Nephron (organoid): ENCODE measurements at regions not wholly inside any gene's neighbourhood (a gene's known extent, or its start where the extent isn't known, plus 50 kb on each side); places are given as distances from the start of the nearest gene placed in this dataset.
"Not testable (repeated sequence)": the region's sequence is repeated elsewhere in the genome, so short reads cannot be mapped to it uniquely, and the experiment has no call there.

Experiments
- H3K27ac Mint-ChIP-seq, 3 experiments: 2 replicates each; pipeline ENCODE4 v1.8.0; 2020; ENCODE audit warnings: mixed read lengths in 3 of 3, mild to moderate bottlenecking in 2 of 3, moderate library complexity in 1 of 3
- H3K27me3 Mint-ChIP-seq: 2 replicates; pipeline ENCODE4 v1.8.0; 2021; ENCODE audit warnings: low read depth, mild to moderate bottlenecking, moderate library complexity, mixed read lengths
- H3K36me3 Mint-ChIP-seq: 2 replicates; pipeline ENCODE4 v1.8.0; 2020; ENCODE audit warnings: low read depth, mixed read lengths
- H3K4me1 Mint-ChIP-seq: 2 replicates; pipeline ENCODE4 v1.8.0; 2020; ENCODE audit warnings: mixed read lengths
- H3K4me3 Mint-ChIP-seq, 3 experiments: 2 replicates each; pipeline ENCODE4 v1.8.0; 2020; ENCODE audit warnings: mild to moderate bottlenecking in 3 of 3, mixed read lengths in 3 of 3, moderate library complexity in 2 of 3
- H3K9me3 Mint-ChIP-seq: 2 replicates; pipeline ENCODE4 v1.8.0; 2020; ENCODE audit warnings: mixed read lengths
- TF ChIP-seq, protein P1 (sequence below), 3 experiments: fragments of 200-600 bp; sonication (generic); IDR thresholded peaks; one replicate each; pipeline ENCODE4 v1.5.0; 2021; ENCODE audit warnings: antibody characterized with exemption in 3 of 3; ENCODE audit not compliant: unreplicated experiment in 3 of 3

DNA sequence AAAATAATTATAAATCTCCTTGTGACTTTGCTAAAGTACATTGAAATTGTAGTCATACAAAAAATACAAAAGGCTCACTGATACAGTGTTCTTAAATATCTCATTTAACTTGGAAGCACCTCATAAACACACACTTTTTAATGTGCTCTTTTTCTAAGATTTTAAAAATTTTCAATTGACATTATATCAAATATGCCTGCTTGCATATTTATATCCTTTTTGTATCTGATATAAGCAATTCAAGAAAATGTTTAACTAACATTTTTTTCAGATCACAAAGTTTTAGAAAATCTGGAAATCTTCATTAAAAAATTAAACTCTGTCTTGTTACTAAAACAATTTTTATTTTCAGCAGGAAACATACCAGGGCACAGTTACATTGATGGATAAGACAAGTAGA lies 661.5 kb downstream of the REEP3 start:
- H3K27me3 Mint-ChIP-seq, result peaks cover 3% of the 10 kb centered on the region
- H3K27ac Mint-ChIP-seq, result no peak overlapping the region
- no peaks in the 10 kb centered on the region for H3K36me3 Mint-ChIP-seq
- TF ChIP-seq, protein P1, sequence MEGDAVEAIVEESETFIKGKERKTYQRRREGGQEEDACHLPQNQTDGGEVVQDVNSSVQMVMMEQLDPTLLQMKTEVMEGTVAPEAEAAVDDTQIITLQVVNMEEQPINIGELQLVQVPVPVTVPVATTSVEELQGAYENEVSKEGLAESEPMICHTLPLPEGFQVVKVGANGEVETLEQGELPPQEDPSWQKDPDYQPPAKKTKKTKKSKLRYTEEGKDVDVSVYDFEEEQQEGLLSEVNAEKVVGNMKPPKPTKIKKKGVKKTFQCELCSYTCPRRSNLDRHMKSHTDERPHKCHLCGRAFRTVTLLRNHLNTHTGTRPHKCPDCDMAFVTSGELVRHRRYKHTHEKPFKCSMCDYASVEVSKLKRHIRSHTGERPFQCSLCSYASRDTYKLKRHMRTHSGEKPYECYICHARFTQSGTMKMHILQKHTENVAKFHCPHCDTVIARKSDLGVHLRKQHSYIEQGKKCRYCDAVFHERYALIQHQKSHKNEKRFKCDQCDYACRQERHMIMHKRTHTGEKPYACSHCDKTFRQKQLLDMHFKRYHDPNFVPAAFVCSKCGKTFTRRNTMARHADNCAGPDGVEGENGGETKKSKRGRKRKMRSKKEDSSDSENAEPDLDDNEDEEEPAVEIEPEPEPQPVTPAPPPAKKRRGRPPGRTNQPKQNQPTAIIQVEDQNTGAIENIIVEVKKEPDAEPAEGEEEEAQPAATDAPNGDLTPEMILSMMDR (IDR thresholded peaks at IDR 0.05; ENCODE audit: unreplicated experiment in 3 of 3), result no peak
- H3K4me3 Mint-ChIP-seq, result no peak overlapping the region
- no peaks in the 10 kb centered on the region for H3K9me3 Mint-ChIP-seq
- H3K4me1 Mint-ChIP-seq, result no peaks in the 10 kb centered on the region

DNA sequence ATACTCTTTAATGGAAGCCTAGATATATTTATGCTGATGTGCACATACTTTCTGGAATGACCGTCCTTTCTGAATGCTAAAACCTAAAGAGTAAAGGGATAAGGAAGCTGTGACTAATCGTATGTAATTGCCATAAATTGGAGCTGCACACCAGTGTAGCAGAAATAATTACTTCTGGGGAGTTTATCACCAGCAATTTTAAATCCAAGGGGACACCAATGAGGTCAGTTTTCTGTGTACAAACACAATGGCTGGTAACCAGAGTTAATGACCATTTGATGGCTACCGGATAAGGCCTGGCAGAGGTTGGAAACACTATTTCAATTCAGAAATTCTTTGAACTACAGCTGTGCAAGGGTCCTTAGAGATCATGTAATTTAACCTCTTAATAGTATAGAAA lies 670.1 kb downstream of the REEP3 start:
- Mint-ChIP-seq H3K36me3 (no peaks in the 10 kb centered on the region), H3K4me3 (no peak overlapping the region), H3K9me3 (no peaks in the 10 kb centered on the region), H3K27ac (no peak overlapping the region), H3K4me1 (peaks cover 5% of the 10 kb centered on the region), H3K27me3 (no peaks in the 10 kb centered on the region)
- TF ChIP-seq, protein P1 (IDR thresholded peaks at IDR 0.05; ENCODE audit: unreplicated experiment in 3 of 3), result no peak

DNA sequence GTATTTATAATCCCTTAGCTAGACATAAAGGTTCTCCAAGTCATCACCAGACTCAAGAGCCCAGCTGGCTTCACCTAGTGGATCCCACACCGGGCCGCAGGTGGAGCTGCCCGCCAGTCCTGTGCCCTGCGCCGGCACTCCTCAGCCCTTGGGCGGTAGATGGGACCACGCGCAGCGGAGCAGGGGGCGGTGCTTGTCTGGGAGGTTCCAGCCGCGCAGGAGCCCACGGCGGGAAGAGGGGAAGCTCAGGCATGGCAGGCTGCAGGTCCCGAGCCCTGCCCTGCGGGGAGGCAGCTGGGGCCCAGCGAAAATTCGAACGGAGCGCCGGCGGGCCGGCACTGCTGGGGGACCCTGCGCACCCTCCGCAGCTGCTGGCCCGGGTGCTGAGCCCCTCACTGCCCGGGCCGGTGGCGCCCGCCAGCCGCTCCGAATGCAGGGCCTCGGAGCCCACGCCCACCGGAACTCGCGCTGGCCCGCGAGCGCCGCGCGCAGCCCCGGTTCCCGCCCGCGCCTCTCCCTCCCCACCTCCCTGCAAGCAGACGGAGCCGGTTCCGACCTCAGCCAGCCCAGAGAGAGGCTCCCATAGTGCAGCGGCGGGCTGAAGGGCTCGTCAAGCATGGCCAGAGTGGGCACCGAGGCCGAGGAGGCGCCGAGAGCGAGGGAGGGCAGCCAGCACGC lies 675.6 kb downstream of the REEP3 start:
- Mint-ChIP-seq H3K9me3 (no peaks in the 10 kb centered on the region), H3K27me3 (no peaks in the 10 kb centered on the region), H3K4me1 (no peaks in the 10 kb centered on the region), H3K36me3 (no peaks in the 10 kb centered on the region), H3K4me3 (no peak overlapping the region), H3K27ac (no peak overlapping the region)
- TF ChIP-seq, protein P1 (IDR thresholded peaks at IDR 0.05; ENCODE audit: unreplicated experiment in 3 of 3), result no peak

DNA sequence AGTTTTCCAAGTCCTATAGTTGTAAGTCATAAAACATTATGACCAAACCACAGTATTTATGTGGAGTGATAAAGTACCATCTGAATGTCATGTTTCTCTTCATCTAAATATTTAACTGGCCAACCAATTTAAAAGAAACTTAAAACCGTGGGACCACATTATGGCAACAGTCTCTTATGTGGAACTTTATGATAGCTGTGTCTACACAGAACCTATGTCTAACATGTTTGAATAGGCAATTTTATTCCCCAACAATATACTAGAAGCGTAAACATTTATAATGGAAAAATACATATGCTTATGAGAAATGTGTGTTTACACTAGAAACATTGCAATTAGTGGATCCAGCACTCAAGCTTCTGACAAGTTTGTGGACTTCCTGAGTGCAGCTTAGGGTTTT lies 680.7 kb downstream of the REEP3 start:
- TF ChIP-seq, protein P1 (IDR thresholded peaks at IDR 0.05; ENCODE audit: unreplicated experiment in 3 of 3), result no peak
- no peaks in the 10 kb centered on the region for H3K27me3 Mint-ChIP-seq
- no peak overlapping the region for H3K4me3 Mint-ChIP-seq
- no peaks in the 10 kb centered on the region for H3K9me3 Mint-ChIP-seq
- H3K36me3 Mint-ChIP-seq, result no peaks in the 10 kb centered on the region
- no peak overlapping the region for H3K27ac Mint-ChIP-seq
- no peaks in the 10 kb centered on the region for H3K4me1 Mint-ChIP-seq

DNA sequence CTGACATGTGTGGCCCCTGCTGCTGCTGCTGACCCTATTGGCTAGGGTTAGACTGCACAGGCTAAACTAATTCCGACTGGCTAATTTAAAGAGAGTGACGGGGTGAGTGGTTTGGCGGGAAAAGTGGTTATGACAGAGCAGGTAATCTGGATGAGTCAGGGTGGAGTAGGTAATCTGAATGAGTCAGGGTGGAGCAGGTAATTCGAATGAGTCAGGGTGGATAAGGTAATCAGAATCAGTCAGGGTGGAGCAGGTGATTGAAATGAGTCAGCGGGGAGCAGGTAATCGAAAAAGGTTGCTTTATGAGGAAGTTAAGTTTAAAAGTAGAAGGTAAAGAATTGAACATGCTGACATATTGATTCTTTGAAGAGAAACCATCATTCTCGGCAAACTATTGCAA lies 683.3 kb downstream of the REEP3 start:
- not testable (repeated sequence) for H3K27ac Mint-ChIP-seq, H3K4me3 Mint-ChIP-seq, H3K4me1 Mint-ChIP-seq, H3K36me3 Mint-ChIP-seq, H3K27me3 Mint-ChIP-seq, H3K9me3 Mint-ChIP-seq

DNA sequence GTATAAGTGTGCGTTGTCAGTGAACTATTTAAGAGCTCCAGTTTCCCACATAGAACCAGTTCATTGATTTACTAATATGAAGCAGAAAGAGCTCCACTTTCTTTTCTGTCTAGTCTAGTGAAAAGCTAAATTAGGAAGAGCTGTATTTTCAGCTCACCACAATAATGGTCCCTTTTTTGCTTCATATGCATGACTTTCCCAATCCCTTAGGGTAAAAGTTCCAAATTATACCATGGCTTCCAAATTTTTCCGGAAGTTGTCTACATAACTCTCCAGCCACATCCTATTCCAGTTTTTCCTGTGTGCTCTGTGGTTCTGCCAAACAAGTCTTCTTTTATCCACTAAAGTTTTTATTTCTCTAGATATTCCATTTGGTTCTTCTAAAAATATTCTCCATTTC lies 685.2 kb downstream of the REEP3 start:
- no peaks in the 10 kb centered on the region for H3K27me3 Mint-ChIP-seq
- no peak overlapping the region for H3K27ac Mint-ChIP-seq

More for the DNA sequence above, 685.2 kb downstream of the REEP3 start:
- Mint-ChIP-seq H3K4me3 (no peak overlapping the region), H3K36me3 (no peaks in the 10 kb centered on the region), H3K9me3 (no peaks in the 10 kb centered on the region), H3K4me1 (no peaks in the 10 kb centered on the region)
- TF ChIP-seq, protein P1 (IDR thresholded peaks at IDR 0.05; ENCODE audit: unreplicated experiment in 3 of 3), result no peak
